GM19452 (cell line): ENCODE measurements at regions not wholly inside any gene's neighbourhood (a gene's known extent, or its start where the extent isn't known, plus 50 kb on each side); places are given as distances from the start of the nearest gene placed in this dataset.

Experiments used
- ATAC-seq: cut with Tn5 transposase; IDR thresholded peaks from one replicate; pipeline ENCODE4 v1.9.1; 2021; ENCODE audit not compliant: unreplicated experiment

- ATAC-seq, result no peak
Observed at GRCh38 chr1:67582625-67583461, 102.2 kb upstream of the GADD45A start.

GRCh38 chr1:67583462-67583950 lies 101.5 kb upstream of the GADD45A start:
- no peak for ATAC-seq

GRCh38 chr1:67584938-67585337 lies 100.1 kb upstream of the GADD45A start:
- no peak for ATAC-seq

GRCh38 chr1:67586596-67586995 lies 98.4 kb upstream of the GADD45A start:
- no peak for ATAC-seq

GRCh38 chr1:67588178-67588855 lies 96.7 kb upstream of the GADD45A start:
- ATAC-seq, result no peak

- no peak for ATAC-seq
Observed at GRCh38 chr1:67589519-67590233, 95.3 kb upstream of the GADD45A start.

- ATAC-seq, result no peak
Observed at GRCh38 chr1:67590329-67590728, 94.7 kb upstream of the GADD45A start.

DNA sequence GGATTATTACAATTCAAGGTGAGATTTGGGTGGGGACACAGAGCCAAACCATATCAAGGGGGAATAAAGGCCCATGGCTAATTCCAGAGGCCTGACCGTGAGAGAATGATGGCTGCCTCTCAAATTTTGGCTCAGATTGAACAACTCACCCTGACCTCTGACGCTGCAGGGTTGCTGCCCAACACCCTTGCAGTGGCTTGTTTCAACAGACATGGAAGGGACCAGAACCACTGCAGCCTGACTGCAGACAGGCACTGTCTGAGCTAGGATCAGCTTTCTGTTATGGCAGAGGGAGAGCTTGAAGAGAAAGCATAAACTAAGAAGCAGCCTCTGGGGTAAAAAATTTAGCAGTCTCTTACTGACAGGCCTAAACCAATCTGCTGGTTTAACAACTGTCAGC lies 90.2 kb upstream of the GADD45A start:
- ATAC-seq, result no peak

GRCh38 chr1:67596674-67597073 lies 88.3 kb upstream of the GADD45A start:
- ATAC-seq, result no peak

GRCh38 chr1:67597336-67597735 lies 87.7 kb upstream of the GADD45A start:
- no peak for ATAC-seq

DNA sequence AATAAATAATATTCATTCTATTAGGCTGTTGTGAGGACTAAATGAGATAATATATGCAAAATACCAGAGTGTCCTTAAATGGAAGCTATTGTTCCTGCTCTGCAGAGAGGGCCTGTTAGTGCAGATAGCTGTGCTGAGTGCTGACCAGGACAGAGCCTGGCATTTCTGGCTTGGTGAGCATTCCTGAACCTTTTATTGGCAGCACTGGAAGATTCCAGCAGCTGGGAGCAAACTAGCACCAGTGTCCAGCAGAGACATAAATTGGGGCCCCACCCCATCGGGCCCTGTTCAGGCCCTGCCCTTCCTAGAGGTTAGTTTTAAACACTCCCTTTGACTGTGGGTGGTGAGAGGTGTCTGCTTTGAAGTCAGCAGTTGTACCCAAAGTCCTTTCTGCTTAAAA lies 85.9 kb upstream of the GADD45A start:
- ATAC-seq, result no peak

DNA sequence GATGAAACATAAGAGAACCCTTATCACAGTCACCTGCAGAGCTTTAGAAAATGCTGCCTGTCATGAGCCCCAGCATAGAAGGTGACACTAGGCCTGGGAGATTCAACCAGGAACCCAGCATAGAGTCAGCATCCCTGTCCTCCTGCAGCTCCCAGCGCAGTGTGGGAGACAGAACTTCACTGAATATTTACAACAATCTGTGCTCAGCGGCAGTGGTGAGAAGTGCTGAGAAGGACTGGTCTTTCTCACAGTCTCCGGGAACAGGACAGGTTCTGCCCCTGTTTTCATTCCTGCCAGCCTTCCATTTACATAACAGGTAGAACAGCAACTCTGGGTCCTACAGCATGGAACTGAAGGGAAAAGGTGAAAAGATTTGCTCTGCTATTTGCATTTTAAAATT lies 83.5 kb upstream of the GADD45A start:
- no peak for ATAC-seq

- ATAC-seq, result no peak
Observed at GRCh38 chr1:67601955-67602354, 83.0 kb upstream of the GADD45A start.

DNA sequence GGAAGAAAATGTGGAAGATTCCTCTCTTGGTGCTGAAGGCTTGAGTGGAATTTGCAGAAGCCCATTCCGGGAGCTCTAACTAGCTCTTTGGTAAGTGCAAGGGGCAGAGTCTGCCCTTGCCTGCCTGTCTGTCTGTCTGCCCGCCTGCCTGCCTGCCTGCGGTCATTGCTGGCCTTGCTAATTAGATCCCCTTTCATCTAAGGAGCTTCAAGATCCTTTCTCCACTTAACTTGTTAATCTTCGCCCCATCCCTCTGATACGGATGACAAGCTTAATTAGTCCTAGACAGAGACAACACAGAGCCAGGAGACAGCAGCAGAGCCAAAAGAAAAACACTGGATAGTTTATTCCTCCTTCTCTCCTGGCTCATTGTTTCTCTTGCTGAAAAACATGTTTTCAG lies 80.2 kb upstream of the GADD45A start:
- ATAC-seq, result no peak

DNA sequence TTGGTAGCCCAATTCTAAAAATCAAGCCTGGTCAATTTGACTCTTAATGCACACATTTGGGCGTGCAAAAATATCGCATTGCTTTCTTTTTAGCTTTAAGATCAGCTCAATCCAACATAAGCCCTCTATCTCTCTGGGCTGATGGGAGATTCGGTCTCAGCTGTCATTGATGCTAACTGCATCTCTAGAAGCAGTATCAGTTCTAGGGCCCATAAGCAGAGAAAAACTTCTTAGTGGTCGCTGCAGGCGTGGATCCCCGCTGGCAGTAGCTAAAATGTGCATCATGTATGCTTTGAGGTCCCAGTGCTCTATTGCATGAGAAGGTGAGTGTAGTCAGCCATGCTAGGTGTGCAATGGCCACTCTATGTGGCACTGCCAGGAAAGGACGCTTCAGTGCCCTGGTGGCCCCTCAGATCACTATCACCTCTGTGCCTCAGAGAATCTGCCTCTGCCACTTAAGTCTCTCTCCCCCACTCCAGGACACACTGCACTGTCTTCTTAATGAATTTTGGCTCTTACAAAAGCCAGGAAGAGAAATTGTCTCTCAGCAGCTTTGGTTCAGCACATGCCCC lies 79.7 kb upstream of the GADD45A start:
- no peak for ATAC-seq

GRCh38 chr1:67607286-67607685 lies 77.7 kb upstream of the GADD45A start:
- ATAC-seq, result no peak

DNA sequence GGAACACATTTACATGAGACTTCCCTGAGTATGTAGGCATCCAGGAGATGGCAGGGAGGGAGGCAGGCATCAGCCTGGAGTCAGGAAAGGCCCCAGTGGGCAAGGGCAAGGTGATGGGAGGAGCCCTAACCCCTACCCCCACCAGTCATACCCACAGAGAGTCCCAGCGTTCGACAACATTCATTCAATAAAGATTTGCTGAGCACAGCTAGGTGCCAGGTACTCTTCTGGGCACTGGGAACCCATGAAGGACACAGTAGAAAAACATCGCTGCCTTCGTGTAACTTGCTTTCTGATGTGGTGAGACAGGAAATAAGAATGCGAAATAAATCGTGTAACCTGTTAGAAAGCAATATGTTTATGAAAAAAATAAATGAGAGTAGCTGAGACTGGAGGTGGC lies 77.3 kb upstream of the GADD45A start:
- no peak for ATAC-seq

DNA sequence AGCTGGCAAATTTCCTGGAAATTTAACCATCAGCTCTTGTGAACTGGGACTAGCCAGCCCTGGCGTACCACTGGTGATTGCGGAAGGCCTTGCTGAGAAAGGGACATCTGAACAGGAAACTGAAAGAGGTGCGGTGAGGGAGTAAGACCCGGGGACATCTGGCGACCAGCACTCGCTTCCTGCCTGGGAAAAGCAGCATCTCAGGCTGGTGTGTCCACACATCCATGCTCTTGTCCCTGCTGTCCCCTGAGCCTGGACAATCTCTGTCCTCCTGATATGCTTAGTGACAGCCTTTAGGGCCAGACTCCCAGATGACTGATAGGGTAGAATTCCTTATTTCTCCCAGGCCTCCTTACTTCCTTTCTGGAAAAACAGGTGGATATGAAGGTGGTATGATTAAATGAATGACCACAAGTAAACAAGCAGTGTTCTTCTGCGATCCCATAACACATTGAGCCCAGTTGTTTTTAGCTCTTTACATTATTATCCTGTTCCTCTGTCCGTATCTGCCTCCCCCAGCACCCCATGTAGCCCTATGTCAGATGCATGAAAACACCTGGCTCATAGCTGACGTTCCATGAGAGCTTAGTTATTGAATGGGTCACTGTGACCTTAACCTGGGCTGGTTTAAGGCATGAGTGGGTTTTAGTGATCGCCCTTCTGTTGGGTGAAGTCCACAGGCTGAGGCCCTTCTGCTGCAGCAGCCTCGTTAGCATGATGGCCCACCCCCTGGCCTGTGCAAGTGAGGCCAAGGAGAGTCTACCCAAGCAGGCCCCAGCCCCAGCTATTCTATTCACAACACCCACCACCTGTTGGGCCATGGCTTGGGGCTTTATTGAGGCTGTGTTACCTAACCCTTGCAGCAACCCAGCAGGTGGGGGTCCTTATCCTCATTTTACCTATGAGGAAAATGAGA lies 76.1 kb upstream of the GADD45A start:
- no peak for ATAC-seq

GRCh38 chr1:67609577-67610341 lies 75.2 kb upstream of the GADD45A start:
- no peak for ATAC-seq

DNA sequence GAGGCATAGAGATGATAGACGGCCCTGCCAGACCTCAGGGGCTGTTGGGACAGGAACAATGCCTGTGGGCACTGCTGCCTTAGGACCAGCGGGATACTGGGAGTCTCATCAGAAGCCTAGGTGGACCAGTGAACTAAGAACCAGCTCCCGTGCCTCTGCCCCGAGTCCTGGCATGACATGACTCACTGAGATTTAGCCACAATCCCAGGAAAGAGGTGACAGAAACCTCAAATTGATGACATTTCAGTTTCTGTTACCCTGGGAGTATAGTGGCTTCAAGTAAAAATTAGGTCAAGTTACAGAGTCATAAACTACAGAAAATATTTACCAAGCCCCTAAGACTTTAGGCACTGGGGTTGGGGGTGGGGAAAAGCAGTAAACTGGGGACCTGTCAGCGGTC lies 74.6 kb upstream of the GADD45A start:
- ATAC-seq, result no peak
